ENCODE measurements at regions not wholly inside any gene's neighbourhood (a gene's known extent, or its start where the extent isn't known, plus 50 kb on each side); places are given as distances from the start of the nearest gene placed in this dataset.

DNA sequence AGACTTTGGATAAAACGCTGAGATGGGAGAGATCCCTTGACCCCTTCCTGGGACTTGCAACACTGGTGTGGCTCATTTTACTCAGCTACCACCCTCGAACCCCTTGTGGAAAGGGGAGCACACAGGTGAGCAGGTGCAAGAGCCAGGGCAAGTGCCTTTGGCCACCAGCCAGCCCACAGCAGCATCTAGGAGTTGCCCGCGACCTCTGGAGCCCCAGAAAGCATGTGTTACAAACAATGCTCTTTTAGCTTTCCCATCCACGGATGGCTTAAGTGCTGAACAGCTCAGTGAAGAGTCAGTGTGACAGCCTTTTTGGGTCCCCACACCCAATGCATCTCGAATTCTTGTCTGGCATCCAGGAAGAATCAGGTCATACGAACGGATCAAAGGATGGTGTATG, 197.8 kb downstream of the MEMO1 start:
- 77 to 94% methylated on average over 8 of the region's 8 CpGs for WGBS, 2 donors
- intact Hi-C loops (cut with DNase I; ENCODE audit: low total_unique reads): no loop called here
- DNase-seq: no peak
- no peak overlapping the region for H3K4me3 ChIP-seq
- no peak for TF ChIP-seq CTCF (IDR thresholded peaks at IDR 0.05)
- no peak for TF ChIP-seq POLR2A (IDR thresholded peaks at IDR 0.05)
- no peak overlapping the region for H3K27ac ChIP-seq
- no peaks in the 10 kb centered on the region for H3K9me3 ChIP-seq
- H3K4me1 ChIP-seq: no peaks in the 10 kb centered on the region
- no peaks in the 10 kb centered on the region for H3K36me3 ChIP-seq (ENCODE audit: low read depth, missing control alignments)
- H3K27me3 ChIP-seq: no peaks in the 10 kb centered on the region

DNA sequence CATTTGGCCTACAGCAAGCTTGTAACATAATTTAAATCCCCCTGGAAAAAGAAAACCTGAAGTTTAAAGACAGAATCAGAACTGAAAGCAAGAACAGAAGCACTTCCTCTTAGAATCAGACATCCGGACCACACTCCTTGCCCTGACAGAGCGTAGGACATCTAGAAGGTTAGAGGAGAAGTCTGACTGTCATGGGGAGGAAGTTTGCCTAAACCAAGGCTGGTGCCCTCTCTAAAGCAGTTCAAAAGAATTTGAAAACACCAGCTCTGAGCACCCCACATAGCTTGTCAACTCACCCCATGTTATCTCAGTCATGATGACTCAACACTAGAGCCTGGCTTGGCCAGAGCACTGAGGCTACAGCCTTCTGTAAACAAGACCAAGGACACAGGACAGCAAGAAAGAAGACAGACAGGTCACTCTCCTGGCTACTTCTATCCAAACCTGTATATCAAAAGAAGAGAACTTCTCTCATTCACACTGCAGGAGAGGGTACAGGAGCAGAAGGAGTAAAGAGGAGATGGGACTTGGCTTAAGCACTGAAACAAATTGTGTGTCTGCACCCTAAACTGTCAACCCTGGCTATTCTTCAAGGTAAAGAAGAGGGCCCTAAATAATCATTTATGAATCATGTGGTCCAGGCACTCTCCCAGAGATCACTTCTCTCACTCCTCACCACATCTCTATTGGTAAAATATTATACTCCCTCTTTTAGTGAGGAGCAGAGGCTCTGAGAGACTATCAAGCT, 198.6 kb downstream of the MEMO1 start:
- no peaks in the 10 kb centered on the region for H3K27me3 ChIP-seq
- H3K36me3 ChIP-seq (ENCODE audit: low read depth, missing control alignments): no peaks in the 10 kb centered on the region
- intact Hi-C loops (cut with DNase I; ENCODE audit: low total_unique reads): no loop called here
- H3K27ac ChIP-seq: no peak overlapping the region
- DNase-seq: no peak
- H3K4me1 ChIP-seq: no peaks in the 10 kb centered on the region
- no peak overlapping the region for H3K4me3 ChIP-seq
- no peaks in the 10 kb centered on the region for H3K9me3 ChIP-seq
- WGBS, 2 donors: 50 to 61% methylated on average over 2 of the region's 2 CpGs
- TF ChIP-seq POLR2A (IDR thresholded peaks at IDR 0.05) (no peak), CTCF (IDR thresholded peaks at IDR 0.05) (no peak)

DNA sequence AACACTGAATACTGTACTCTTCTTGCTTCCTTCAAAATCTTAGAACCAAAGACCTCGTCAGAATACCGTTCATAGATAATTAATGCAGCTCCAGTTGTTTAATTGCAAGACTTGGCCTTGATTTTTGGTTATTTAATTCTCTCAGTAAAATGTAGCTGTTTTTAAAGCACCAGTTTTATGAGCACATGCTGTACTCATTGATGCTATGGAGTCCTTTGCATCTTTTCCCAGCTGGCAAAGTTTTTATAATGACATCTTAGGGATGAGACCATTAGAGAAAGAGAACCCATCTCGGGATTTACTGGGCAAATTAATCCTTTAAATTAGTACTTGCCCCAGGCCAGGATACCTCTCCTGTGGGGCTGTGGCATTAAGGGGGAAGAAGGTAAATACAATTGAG, 199.3 kb downstream of the MEMO1 start:
- Histone ChIP-seq H3K4me3 (no peak overlapping the region), H3K9me3 (no peaks in the 10 kb centered on the region), H3K36me3 (ENCODE audit: low read depth, missing control alignments) (no peaks in the 10 kb centered on the region), H3K27ac (no peak overlapping the region), H3K4me1 (no peaks in the 10 kb centered on the region), H3K27me3 (no peaks in the 10 kb centered on the region)
- 48 to 61% methylated on average over 3 of the region's 3 CpGs for WGBS, 2 donors
- TF ChIP-seq CTCF (IDR thresholded peaks at IDR 0.05) (no peak), POLR2A (IDR thresholded peaks at IDR 0.05) (no peak)
- intact Hi-C loops (cut with DNase I; ENCODE audit: low total_unique reads): no loop called here
- DNase-seq: no peak

DNA sequence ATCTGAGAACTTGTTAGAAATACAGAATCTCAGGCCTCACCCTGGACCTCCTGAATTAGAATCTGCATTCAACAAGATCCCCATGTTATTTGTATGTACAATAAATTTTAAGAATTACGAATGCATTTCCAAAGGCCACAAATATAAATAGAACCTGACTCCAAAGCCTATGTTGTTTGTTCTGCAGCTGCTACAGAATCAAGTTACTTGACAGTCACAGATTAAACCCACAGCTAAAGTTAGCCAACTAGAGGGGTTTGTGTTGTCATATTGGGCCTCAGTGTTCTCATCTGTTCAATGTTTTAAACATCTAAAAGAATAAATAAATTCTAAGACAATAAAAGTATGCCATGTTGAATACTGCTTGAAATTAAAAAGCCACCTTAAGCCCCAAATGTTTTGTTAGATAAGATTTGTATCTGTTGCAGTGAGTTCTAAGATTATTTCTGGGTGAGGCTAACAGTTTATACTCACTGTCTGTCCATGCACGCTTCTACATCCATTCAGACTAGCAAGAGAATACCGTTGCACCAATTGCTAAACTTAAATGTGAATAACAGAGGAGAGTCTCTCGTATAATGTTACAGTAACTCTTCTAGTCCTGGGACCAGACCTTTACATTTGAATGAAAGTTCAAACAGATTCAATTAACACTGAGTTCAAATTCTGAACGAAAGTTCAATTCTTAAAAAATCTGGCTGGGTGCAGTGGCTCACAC, 200.4 kb downstream of the MEMO1 start:
- DNase-seq: no peak
- no peak for TF ChIP-seq CTCF (IDR thresholded peaks at IDR 0.05)
- TF ChIP-seq POLR2A (IDR thresholded peaks at IDR 0.05): no peak
- Histone ChIP-seq H3K4me1 (no peaks in the 10 kb centered on the region), H3K27me3 (no peaks in the 10 kb centered on the region), H3K4me3 (no peak overlapping the region), H3K27ac (no peak overlapping the region), H3K36me3 (ENCODE audit: low read depth, missing control alignments) (no peaks in the 10 kb centered on the region), H3K9me3 (no peaks in the 10 kb centered on the region)
- intact Hi-C loops (cut with DNase I; ENCODE audit: low total_unique reads): no loop called here
- 56 to 58% methylated on average over 5 of the region's 5 CpGs for WGBS, 2 donors

All from testis (tissue), 2 donors.